IPS-18a (cell line): ENCODE measurements at regions not wholly inside any gene's neighbourhood (a gene's known extent, or its start where the extent isn't known, plus 50 kb on each side); places are given as distances from the start of the nearest gene placed in this dataset.

Experiments
- H3K27ac ChIP-seq: one replicate; pipeline ENCODE4 v1.5.1; 2013; ENCODE audit warnings: low read length
- H3K27me3 ChIP-seq: one replicate; pipeline ENCODE4 v1.6.1; 2013; ENCODE audit warnings: mild to moderate bottlenecking, low read length; ENCODE audit not compliant: control insufficient read depth, insufficient read depth
- H3K36me3 ChIP-seq: one replicate; pipeline ENCODE4 v1.6.1; 2013; ENCODE audit warnings: low read depth, low read length; ENCODE audit not compliant: control insufficient read depth
- H3K4me1 ChIP-seq: one replicate; pipeline ENCODE4 v1.6.1; 2013; ENCODE audit warnings: low read depth, low read length; ENCODE audit not compliant: control insufficient read depth
- H3K4me3 ChIP-seq: one replicate; pipeline ENCODE4 v1.5.1; 2013; ENCODE audit warnings: low read length
- H3K9ac ChIP-seq: one replicate; pipeline ENCODE4 v1.6.1; 2013; ENCODE audit warnings: mild to moderate bottlenecking, low read length, moderate library complexity
- H3K9me3 ChIP-seq: one replicate; pipeline ENCODE4 v1.6.1; 2013; ENCODE audit warnings: low read depth, low read length; ENCODE audit not compliant: control insufficient read depth

GRCh38 chr15:58303236-58303635 is 128.6 kb upstream of the LIPC start:
- Histone ChIP-seq H3K9me3 (no peaks in the 10 kb centered on the region), H3K9ac (no peak overlapping the region), H3K4me1 (peaks cover 15% of the 10 kb centered on the region), H3K36me3 (no peaks in the 10 kb centered on the region), H3K27ac (no peak overlapping the region), H3K27me3 (no peaks in the 10 kb centered on the region), H3K4me3 (no peak overlapping the region)

DNA sequence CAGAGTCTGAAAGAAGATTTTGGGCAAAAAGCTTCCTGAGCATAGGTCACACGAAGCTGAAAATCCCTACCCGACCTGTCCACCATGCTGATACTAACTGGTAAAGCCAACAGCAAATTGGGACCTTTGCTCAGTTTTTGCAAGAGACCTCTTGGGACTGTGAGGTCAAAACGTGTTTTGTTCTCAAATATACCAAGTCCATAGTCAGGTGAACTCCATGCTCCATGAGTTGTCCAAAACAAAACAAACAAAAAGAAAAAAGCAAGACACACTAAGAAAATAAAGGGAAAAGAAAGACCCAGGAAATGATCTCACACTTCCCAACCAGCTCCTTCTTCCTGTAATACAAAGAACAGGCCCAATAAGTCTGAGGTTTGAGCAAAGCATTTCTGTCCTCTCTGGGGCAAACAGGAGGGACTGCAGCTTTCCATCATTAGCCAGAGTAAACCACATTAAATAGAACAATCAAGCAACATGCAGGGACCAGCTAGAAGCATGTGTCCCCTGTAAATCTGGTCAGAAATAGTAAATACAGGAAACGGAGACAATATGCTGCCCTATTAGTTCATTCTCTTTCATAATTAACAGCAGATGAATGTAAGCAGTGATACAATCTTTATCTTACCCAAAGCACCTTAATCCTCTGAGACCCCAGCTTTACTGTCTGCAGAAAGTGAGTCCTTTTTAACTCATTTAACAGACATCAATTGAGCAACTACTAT is 125.0 kb upstream of the LIPC start:
- no peak overlapping the region for H3K9ac ChIP-seq
- no peaks in the 10 kb centered on the region for H3K27me3 ChIP-seq
- no peaks in the 10 kb centered on the region for H3K36me3 ChIP-seq
- no peaks in the 10 kb centered on the region for H3K9me3 ChIP-seq
- peaks cover 15% of the 10 kb centered on the region for H3K4me1 ChIP-seq
- no peak overlapping the region for H3K4me3 ChIP-seq
- H3K27ac ChIP-seq: no peak overlapping the region

DNA sequence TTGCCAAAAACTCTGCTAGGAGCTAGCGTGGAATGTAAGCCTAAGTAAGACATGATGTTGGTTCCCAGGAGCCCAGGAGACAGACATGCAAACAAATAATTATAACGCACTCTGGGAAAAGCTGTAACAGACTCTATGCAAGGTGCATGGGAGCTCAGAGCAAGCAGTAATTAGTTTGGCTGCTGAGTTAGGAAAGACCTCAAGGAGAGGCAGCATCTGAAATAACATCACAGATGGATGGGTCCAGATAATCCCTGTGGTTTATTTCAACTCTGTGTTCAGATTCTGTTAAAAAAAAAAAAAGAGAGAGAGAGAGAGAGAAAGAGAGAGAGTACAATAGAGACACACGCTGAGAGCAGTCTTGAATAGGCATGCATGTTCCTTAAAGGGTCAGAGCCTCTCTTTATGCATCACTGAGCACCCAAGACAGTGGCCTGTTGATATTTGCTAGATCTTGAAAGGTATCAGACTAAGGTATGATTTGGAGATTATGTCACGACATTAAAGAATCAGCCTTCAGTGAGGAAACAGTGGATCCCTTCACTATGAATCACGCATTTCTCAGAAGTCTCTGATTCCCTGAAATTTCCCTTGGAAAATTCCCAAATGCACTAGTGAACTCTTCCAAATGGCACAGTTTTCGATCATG is 124.4 kb upstream of the LIPC start:
- Histone ChIP-seq H3K4me1 (peaks cover 15% of the 10 kb centered on the region), H3K36me3 (no peaks in the 10 kb centered on the region), H3K27ac (no peak overlapping the region), H3K9me3 (no peaks in the 10 kb centered on the region), H3K4me3 (no peak overlapping the region), H3K9ac (no peak overlapping the region), H3K27me3 (no peaks in the 10 kb centered on the region)

GRCh38 chr15:58308742-58309355 is 122.9 kb upstream of the LIPC start:
- Histone ChIP-seq H3K9ac (no peak overlapping the region), H3K27me3 (no peaks in the 10 kb centered on the region), H3K4me1 (peaks cover 15% of the 10 kb centered on the region)

GRCh38 chr15:58309963-58310928 is 121.5 kb upstream of the LIPC start:
- H3K36me3 ChIP-seq: no peaks in the 10 kb centered on the region
- H3K4me1 ChIP-seq: peaks cover 15% of the 10 kb centered on the region
- no peaks in the 10 kb centered on the region for H3K27me3 ChIP-seq
- H3K9me3 ChIP-seq: no peaks in the 10 kb centered on the region
- no peak overlapping the region for H3K4me3 ChIP-seq
- H3K9ac ChIP-seq: no peak overlapping the region
- no peak overlapping the region for H3K27ac ChIP-seq

More at GRCh38 chr15:58308742-58309355, 122.9 kb upstream of the LIPC start:
- H3K36me3 ChIP-seq: no peaks in the 10 kb centered on the region
- no peak overlapping the region for H3K4me3 ChIP-seq
- H3K27ac ChIP-seq: no peak overlapping the region
- H3K9me3 ChIP-seq: no peaks in the 10 kb centered on the region

GRCh38 chr15:58311556-58311955 is 120.2 kb upstream of the LIPC start:
- H3K27me3 ChIP-seq: no peaks in the 10 kb centered on the region
- H3K27ac ChIP-seq: no peak overlapping the region
- H3K9me3 ChIP-seq: no peaks in the 10 kb centered on the region
- peaks cover 15% of the 10 kb centered on the region for H3K4me1 ChIP-seq
- H3K4me3 ChIP-seq: no peak overlapping the region
- no peaks in the 10 kb centered on the region for H3K36me3 ChIP-seq
- no peak overlapping the region for H3K9ac ChIP-seq

GRCh38 chr15:58312031-58312430 is 119.8 kb upstream of the LIPC start:
- H3K27ac ChIP-seq: no peak overlapping the region
- no peak overlapping the region for H3K4me3 ChIP-seq
- no peak overlapping the region for H3K9ac ChIP-seq
- no peaks in the 10 kb centered on the region for H3K9me3 ChIP-seq
- peaks cover 10% of the 10 kb centered on the region for H3K4me1 ChIP-seq
- H3K36me3 ChIP-seq: no peaks in the 10 kb centered on the region
- no peaks in the 10 kb centered on the region for H3K27me3 ChIP-seq

GRCh38 chr15:58313304-58313703 is 118.5 kb upstream of the LIPC start:
- Histone ChIP-seq H3K9ac (no peak overlapping the region), H3K4me3 (no peak overlapping the region), H3K36me3 (no peaks in the 10 kb centered on the region), H3K27ac (no peak overlapping the region), H3K27me3 (no peaks in the 10 kb centered on the region), H3K4me1 (no peaks in the 10 kb centered on the region), H3K9me3 (no peaks in the 10 kb centered on the region)

GRCh38 chr15:58313810-58314592 is 117.8 kb upstream of the LIPC start:
- Histone ChIP-seq H3K4me1 (no peaks in the 10 kb centered on the region), H3K9me3 (no peaks in the 10 kb centered on the region), H3K4me3 (no peak overlapping the region)

GRCh38 chr15:58314593-58315216 is 117.1 kb upstream of the LIPC start:
- no peaks in the 10 kb centered on the region for H3K9me3 ChIP-seq
- no peak overlapping the region for H3K9ac ChIP-seq
- no peak overlapping the region for H3K27ac ChIP-seq
- H3K27me3 ChIP-seq: no peaks in the 10 kb centered on the region
- no peaks in the 10 kb centered on the region for H3K4me1 ChIP-seq
- no peaks in the 10 kb centered on the region for H3K36me3 ChIP-seq
- no peak overlapping the region for H3K4me3 ChIP-seq

More at GRCh38 chr15:58313810-58314592, 117.8 kb upstream of the LIPC start:
- no peak overlapping the region for H3K9ac ChIP-seq
- H3K27me3 ChIP-seq: no peaks in the 10 kb centered on the region
- H3K27ac ChIP-seq: no peak overlapping the region
- H3K36me3 ChIP-seq: no peaks in the 10 kb centered on the region
